ENCODE measurements at regions not wholly inside any gene's neighbourhood (a gene's known extent, or its start where the extent isn't known, plus 50 kb on each side); places are given as distances from the start of the nearest gene placed in this dataset.
"Not testable (repeated sequence)": the region's sequence is repeated elsewhere in the genome, so short reads cannot be mapped to it uniquely, and the experiment has no call there.

- Mint-ChIP-seq H3K9me3 (peaks cover 2 to 12% (median 7%) of the 10 kb centered on the region in 11 donors), H3K36me3 (peaks cover 0 to 5% (median 0%) of the 10 kb centered on the region in 5 donors), H3K27me3 (peaks cover 8 to 21% (median 18%) of the 10 kb centered on the region in 5 donors), H3K4me1 (no peaks in the 10 kb centered on the region), H3K4me3 (no peak overlapping the region), H3K27ac (no peak overlapping the region)
- Histone ChIP-seq H3K9me3 (ENCODE audit: control insufficient read depth in 2 of 3, low read length in 3 of 3) (no peaks in the 10 kb centered on the region), H3K36me3 (ENCODE audit: control insufficient read depth in 2 of 3, insufficient read depth in 3 of 3, low read length in 3 of 3) (no peaks in the 10 kb centered on the region), H3K4me3 (ENCODE audit: low read length) (no peak overlapping the region), H3K27ac (ENCODE audit: low read depth, low read length) (no peak overlapping the region), H3K4me1 (ENCODE audit: control insufficient read depth in 2 of 2, insufficient read depth in 2 of 2, low read length in 2 of 2) (no peaks in the 10 kb centered on the region), H3K27me3 (ENCODE audit: control insufficient read depth in 2 of 2, insufficient read depth in 2 of 2, low read length in 2 of 2) (peaks cover 0 to 4% of the 10 kb centered on the region in 2 donors)
- DNase-seq (no peak), ATAC-seq (no peak)
- POLR2A ChIA-PET, result no interaction called here
- intact Hi-C loops (cut with micrococcal nuclease), result no loop called here
- CTCF ChIA-PET, result no interaction called here
Measured at GRCh38 chr6:834866-835265, 141.9 kb upstream of the EXOC2 start.

- H3K4me3 ChIP-seq (ENCODE audit: low read length), result no peak overlapping the region
- Mint-ChIP-seq H3K27ac (peak overlapping the region in 6 of 9 donors; percentile 47 to 88 (median 76)), H3K9me3 (peaks cover 2 to 12% (median 5%) of the 10 kb centered on the region in 11 donors), H3K4me1 (no peaks in the 10 kb centered on the region), H3K27me3 (peaks cover 9 to 20% (median 11%) of the 10 kb centered on the region in 5 donors), H3K4me3 (peak overlapping the region in 1 of 10 donors; percentile 41), H3K36me3 (peaks cover 0 to 5% (median 0%) of the 10 kb centered on the region in 5 donors)
- no peak for DNase-seq
- ChIA-PET POLR2A (no interaction called here), CTCF (no interaction called here)
- H3K36me3 ChIP-seq (ENCODE audit: control insufficient read depth in 2 of 3, insufficient read depth in 3 of 3, low read length in 3 of 3), result no peaks in the 10 kb centered on the region
- H3K9me3 ChIP-seq (ENCODE audit: control insufficient read depth in 2 of 3, low read length in 3 of 3), result no peaks in the 10 kb centered on the region
- ATAC-seq, result no peak
- peaks cover 0 to 4% of the 10 kb centered on the region in 2 donors for H3K27me3 ChIP-seq (ENCODE audit: control insufficient read depth in 2 of 2, insufficient read depth in 2 of 2, low read length in 2 of 2)
- no peak overlapping the region for H3K27ac ChIP-seq (ENCODE audit: low read depth, low read length)
- intact Hi-C loops (cut with micrococcal nuclease), result no loop called here
- H3K4me1 ChIP-seq (ENCODE audit: control insufficient read depth in 2 of 2, insufficient read depth in 2 of 2, low read length in 2 of 2), result no peaks in the 10 kb centered on the region
Measured at GRCh38 chr6:834190-834589, 141.3 kb upstream of the EXOC2 start.

- peaks cover 1 to 17% (median 9%) of the 10 kb centered on the region in 11 donors for H3K9me3 Mint-ChIP-seq
- H3K4me3 ChIP-seq (ENCODE audit: low read length); H3K36me3 Mint-ChIP-seq; H3K4me1 ChIP-seq (ENCODE audit: control insufficient read depth in 2 of 2, insufficient read depth in 2 of 2, low read length in 2 of 2); H3K36me3 ChIP-seq (ENCODE audit: control insufficient read depth in 2 of 3, insufficient read depth in 3 of 3, low read length in 3 of 3); POLR2A ChIA-PET; DNase-seq; intact Hi-C loops (cut with micrococcal nuclease); H3K27me3 ChIP-seq (ENCODE audit: control insufficient read depth in 2 of 2, insufficient read depth in 2 of 2, low read length in 2 of 2); H3K27ac ChIP-seq (ENCODE audit: low read depth, low read length); H3K4me1 Mint-ChIP-seq; ATAC-seq; H3K4me3 Mint-ChIP-seq; H3K9me3 ChIP-seq (ENCODE audit: control insufficient read depth in 2 of 3, low read length in 3 of 3); CTCF ChIA-PET: not testable (repeated sequence)
- H3K27ac Mint-ChIP-seq, result peak overlapping the region in 1 of 9 donors; percentile 79
- H3K27me3 Mint-ChIP-seq, result peaks cover 5 to 15% (median 11%) of the 10 kb centered on the region in 5 donors
Measured at GRCh38 chr6:832804-833203, 139.9 kb upstream of the EXOC2 start.

GRCh38 chr6:830667-831327, 137.9 kb upstream of the EXOC2 start:
- Mint-ChIP-seq H3K27ac (no peak overlapping the region), H3K36me3 (peaks cover 0 to 7% (median 4%) of the 10 kb centered on the region in 5 donors), H3K4me1 (no peaks in the 10 kb centered on the region), H3K9me3 (peaks cover 5 to 29% (median 16%) of the 10 kb centered on the region in 11 donors), H3K27me3 (peaks cover 3 to 19% (median 12%) of the 10 kb centered on the region in 5 donors), H3K4me3 (no peak overlapping the region)
- ATAC-seq, result no peak
- ChIA-PET POLR2A (no interaction called here), CTCF (no interaction called here)
- no peaks in the 10 kb centered on the region for H3K4me1 ChIP-seq (ENCODE audit: control insufficient read depth in 2 of 2, insufficient read depth in 2 of 2, low read length in 2 of 2)
- DNase-seq, result no peak
- intact Hi-C loops (cut with micrococcal nuclease), result no loop called here
- no peak overlapping the region for H3K4me3 ChIP-seq (ENCODE audit: low read length)
- H3K9me3 ChIP-seq (ENCODE audit: control insufficient read depth in 2 of 3, low read length in 3 of 3), result no peaks in the 10 kb centered on the region
- H3K27me3 ChIP-seq (ENCODE audit: control insufficient read depth in 2 of 2, insufficient read depth in 2 of 2, low read length in 2 of 2), result no peaks in the 10 kb centered on the region
- no peak overlapping the region for H3K27ac ChIP-seq (ENCODE audit: low read depth, low read length)
- H3K36me3 ChIP-seq (ENCODE audit: control insufficient read depth in 2 of 3, insufficient read depth in 3 of 3, low read length in 3 of 3), result no peaks in the 10 kb centered on the region

GRCh38 chr6:829656-830055, 136.7 kb upstream of the EXOC2 start:
- Mint-ChIP-seq H3K27me3 (peaks cover 8 to 27% (median 19%) of the 10 kb centered on the region in 5 donors), H3K4me3 (no peak overlapping the region), H3K4me1 (no peaks in the 10 kb centered on the region), H3K36me3 (peaks cover 0 to 8% (median 4%) of the 10 kb centered on the region in 5 donors), H3K9me3 (peaks cover 5 to 36% (median 19%) of the 10 kb centered on the region in 11 donors), H3K27ac (no peak overlapping the region)
- no peaks in the 10 kb centered on the region for H3K36me3 ChIP-seq (ENCODE audit: control insufficient read depth in 2 of 3, insufficient read depth in 3 of 3, low read length in 3 of 3)
- ChIA-PET POLR2A (no interaction called here), CTCF (no interaction called here)
- intact Hi-C loops (cut with micrococcal nuclease), result no loop called here
- DNase-seq (no peak), ATAC-seq (no peak)
- H3K4me1 ChIP-seq (ENCODE audit: control insufficient read depth in 2 of 2, insufficient read depth in 2 of 2, low read length in 2 of 2), result no peaks in the 10 kb centered on the region
- no peaks in the 10 kb centered on the region for H3K27me3 ChIP-seq (ENCODE audit: control insufficient read depth in 2 of 2, insufficient read depth in 2 of 2, low read length in 2 of 2)
- H3K4me3 ChIP-seq (ENCODE audit: low read length), result no peak overlapping the region
- no peaks in the 10 kb centered on the region for H3K9me3 ChIP-seq (ENCODE audit: control insufficient read depth in 2 of 3, low read length in 3 of 3)
- H3K27ac ChIP-seq (ENCODE audit: low read depth, low read length), result no peak overlapping the region

GRCh38 chr6:827431-827830, 134.5 kb upstream of the EXOC2 start:
- DNase-seq, result no peak
- no peak overlapping the region for H3K27ac Mint-ChIP-seq
- CTCF ChIA-PET, result no interaction called here
- H3K4me1 ChIP-seq (ENCODE audit: control insufficient read depth in 2 of 2, insufficient read depth in 2 of 2, low read length in 2 of 2), result no peaks in the 10 kb centered on the region
- H3K27me3 Mint-ChIP-seq, result peaks cover 11 to 30% (median 24%) of the 10 kb centered on the region in 5 donors
- no peaks in the 10 kb centered on the region for H3K9me3 ChIP-seq (ENCODE audit: control insufficient read depth in 2 of 3, low read length in 3 of 3)
- H3K36me3 ChIP-seq (ENCODE audit: control insufficient read depth in 2 of 3, insufficient read depth in 3 of 3, low read length in 3 of 3), result no peaks in the 10 kb centered on the region
- POLR2A ChIA-PET, result no interaction called here
- intact Hi-C loops (cut with micrococcal nuclease), result no loop called here
- H3K4me1 Mint-ChIP-seq, result no peaks in the 10 kb centered on the region
- peaks cover 0 to 8% (median 0%) of the 10 kb centered on the region in 5 donors for H3K36me3 Mint-ChIP-seq
- no peak overlapping the region for H3K4me3 ChIP-seq (ENCODE audit: low read length)
- H3K27ac ChIP-seq (ENCODE audit: low read depth, low read length), result no peak overlapping the region
- H3K27me3 ChIP-seq (ENCODE audit: control insufficient read depth in 2 of 2, insufficient read depth in 2 of 2, low read length in 2 of 2), result no peaks in the 10 kb centered on the region
- H3K4me3 Mint-ChIP-seq, result no peak overlapping the region
- ATAC-seq, result no peak
- peaks cover 0 to 32% (median 18%) of the 10 kb centered on the region in 11 donors for H3K9me3 Mint-ChIP-seq

GRCh38 chr6:819122-819521, 126.2 kb upstream of the EXOC2 start:
- H3K27me3 Mint-ChIP-seq, result peaks cover 7 to 25% (median 22%) of the 10 kb centered on the region in 5 donors
- H3K4me3 Mint-ChIP-seq, result no peak overlapping the region
- intact Hi-C loops (cut with micrococcal nuclease), result no loop called here

More at GRCh38 chr6:819122-819521, 126.2 kb upstream of the EXOC2 start:
- H3K27ac Mint-ChIP-seq, result no peak overlapping the region
- ATAC-seq (no peak), DNase-seq (no peak)
- Histone ChIP-seq H3K36me3 (ENCODE audit: control insufficient read depth in 2 of 3, insufficient read depth in 3 of 3, low read length in 3 of 3) (no peaks in the 10 kb centered on the region), H3K27me3 (ENCODE audit: control insufficient read depth in 2 of 2, insufficient read depth in 2 of 2, low read length in 2 of 2) (no peaks in the 10 kb centered on the region), H3K9me3 (ENCODE audit: control insufficient read depth in 2 of 3, low read length in 3 of 3) (no peaks in the 10 kb centered on the region), H3K27ac (ENCODE audit: low read depth, low read length) (no peak overlapping the region), H3K4me1 (ENCODE audit: control insufficient read depth in 2 of 2, insufficient read depth in 2 of 2, low read length in 2 of 2) (no peaks in the 10 kb centered on the region), H3K4me3 (ENCODE audit: low read length) (no peak overlapping the region)
- peaks cover 0 to 8% (median 7%) of the 10 kb centered on the region in 7 donors for H3K4me1 Mint-ChIP-seq
- no peaks in the 10 kb centered on the region for H3K9me3 Mint-ChIP-seq
- POLR2A ChIA-PET, result no interaction called here
- H3K36me3 Mint-ChIP-seq, result no peaks in the 10 kb centered on the region
- CTCF ChIA-PET, result no interaction called here
